ENCODE measurements at regions not wholly inside any gene's neighbourhood (a gene's known extent, or its start where the extent isn't known, plus 50 kb on each side); places are given as distances from the start of the nearest gene placed in this dataset.

DNA sequence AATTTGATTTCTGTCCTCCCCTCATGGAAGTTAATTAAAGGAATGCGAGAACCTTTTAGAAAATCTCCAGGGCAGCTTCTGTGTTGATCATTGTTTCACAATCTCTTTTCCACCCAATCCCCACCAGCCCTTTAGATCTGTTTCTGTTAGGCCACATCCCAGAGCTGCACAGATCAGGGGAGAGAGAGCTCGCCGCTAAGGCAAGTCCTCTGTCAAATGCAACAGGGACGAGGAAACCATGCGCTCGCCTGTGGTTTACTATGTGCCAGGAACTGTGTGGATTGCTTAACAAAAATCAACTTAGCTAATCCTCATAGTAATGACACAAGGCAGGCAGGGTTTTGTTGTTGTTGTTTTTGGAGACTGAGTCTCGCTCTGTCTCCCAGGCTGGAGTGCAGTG is 115.4 kb downstream of the SALL1 start:
- no peak for DNase-seq (ENCODE audit: extremely low read depth in 1 of 2, low read depth in 1 of 2)

DNA sequence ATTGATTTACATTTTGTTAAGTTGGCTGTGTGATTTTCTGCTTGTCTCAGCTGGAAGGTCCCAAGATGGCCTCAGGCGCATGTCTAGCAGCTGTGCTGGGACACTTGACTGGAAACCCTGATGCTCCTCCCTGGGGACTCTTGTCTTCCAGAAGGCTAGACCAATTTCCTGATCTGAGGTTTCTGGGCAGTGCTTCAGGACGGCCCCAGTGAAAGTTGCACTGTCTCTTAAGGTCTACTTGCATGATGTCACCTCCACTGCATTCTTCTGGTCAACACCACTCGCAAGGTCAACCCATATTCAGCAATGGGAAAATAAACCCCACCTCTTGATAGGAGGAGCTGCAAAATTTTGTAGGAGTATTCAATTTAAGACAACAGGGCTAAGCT is 116.0 kb downstream of the SALL1 start:
- no peak for DNase-seq (ENCODE audit: extremely low read depth in 1 of 2, low read depth in 1 of 2)

DNA sequence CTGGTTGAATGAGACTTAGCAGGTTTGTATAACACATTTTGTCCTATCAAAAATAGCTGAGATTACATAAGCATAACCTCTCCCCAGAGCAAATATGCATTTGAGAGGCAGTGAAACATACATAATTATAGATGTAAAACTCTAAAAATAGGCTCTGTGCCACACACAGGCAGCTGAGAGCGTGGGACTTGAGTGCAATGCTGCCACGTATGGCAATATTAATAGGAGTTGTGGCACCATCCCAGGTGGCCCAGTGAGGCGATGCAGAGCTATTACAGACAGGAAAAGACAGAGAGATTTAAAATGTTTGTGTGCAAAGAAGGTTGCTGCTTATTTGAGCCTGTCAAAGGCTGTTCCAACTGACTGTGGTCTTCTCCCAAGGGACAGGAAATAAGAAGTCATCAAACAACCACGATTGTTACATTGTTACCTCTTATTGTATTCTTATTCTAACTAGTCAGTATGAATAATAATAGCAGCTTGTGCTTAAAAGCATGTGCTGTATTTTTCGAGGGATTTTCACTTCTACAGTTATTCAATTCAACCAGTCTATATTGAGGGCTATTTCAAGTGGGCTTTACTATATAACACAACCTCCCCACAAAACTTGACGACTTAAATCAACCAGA is 116.5 kb downstream of the SALL1 start:
- DNase-seq (ENCODE audit: extremely low read depth in 1 of 2, low read depth in 1 of 2) = no peak

DNA sequence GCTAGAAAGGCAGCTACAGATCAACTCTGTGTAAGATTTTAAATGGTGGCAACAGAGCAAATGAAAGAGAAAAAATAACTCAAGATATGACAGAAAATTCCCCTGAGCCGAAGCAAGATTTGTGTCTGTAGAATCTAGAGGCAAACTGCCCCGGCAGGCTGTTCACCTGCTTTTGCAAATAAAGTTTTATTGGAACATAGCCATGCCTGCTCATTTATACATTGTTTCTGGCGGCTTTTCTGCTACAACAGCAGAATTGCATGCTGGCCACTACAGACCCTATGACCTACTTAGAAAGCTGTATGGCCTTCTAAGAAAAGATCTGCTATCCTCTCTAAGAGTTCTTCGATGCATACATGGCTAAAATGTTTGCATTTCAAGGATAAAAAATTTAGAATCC is 119.5 kb downstream of the SALL1 start:
- no peak for DNase-seq (ENCODE audit: extremely low read depth in 1 of 2, low read depth in 1 of 2)

DNA sequence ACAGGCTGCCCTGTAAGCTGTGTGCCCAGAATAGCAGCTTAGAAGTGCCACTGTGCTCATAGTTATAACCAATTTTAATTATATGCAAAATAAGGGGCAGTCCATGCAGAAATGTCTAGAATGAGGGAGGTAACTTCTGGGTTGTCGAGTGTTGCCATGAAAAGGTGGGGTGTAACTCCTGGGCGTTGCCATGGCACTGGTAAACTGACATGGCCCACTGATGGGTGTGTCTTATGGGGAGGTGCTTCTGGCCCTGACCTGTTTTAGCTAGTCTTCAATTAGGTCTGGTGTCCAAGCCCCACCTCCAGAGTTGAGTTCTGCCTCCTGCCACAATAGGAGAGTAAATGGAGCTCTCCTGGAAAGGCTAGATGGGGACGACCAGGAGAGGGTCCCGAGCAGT is 120.6 kb downstream of the SALL1 start:
- no peak for DNase-seq (ENCODE audit: extremely low read depth in 1 of 2, low read depth in 1 of 2)

DNA sequence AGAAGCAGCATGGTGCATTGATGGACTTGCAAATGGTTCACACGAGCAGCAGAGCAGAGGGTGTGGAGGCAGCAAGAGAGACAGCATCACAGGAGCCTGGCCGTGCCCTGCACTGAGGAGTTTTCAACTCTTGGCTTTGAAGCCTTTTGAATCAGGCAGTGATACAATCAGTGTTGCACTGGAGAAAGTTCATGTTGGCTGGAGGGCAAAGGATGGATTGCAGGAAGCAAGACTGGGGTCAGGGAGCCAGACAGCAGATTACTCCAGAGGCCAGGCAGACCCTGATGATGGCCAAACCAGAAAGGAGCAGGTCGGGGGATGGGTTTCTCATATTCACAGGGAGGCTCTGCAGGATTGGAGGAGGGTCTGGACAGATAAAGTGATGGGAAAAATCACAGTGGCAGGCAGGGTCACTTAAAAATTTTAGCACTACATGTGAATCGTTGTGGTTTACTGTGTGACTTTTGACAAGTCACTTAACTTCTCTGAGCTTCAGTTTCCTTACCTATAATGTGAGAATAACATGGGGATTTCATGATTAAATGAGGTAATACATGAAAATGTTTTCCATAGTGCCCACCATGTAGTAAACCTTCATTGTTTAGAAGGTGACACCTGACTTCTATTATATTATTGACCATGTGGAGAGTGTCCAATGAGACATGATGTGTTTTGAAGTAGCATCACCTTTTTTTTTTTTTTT is 125.3 kb downstream of the SALL1 start:
- DNase-seq (ENCODE audit: extremely low read depth in 1 of 2, low read depth in 1 of 2) = no peak

DNA sequence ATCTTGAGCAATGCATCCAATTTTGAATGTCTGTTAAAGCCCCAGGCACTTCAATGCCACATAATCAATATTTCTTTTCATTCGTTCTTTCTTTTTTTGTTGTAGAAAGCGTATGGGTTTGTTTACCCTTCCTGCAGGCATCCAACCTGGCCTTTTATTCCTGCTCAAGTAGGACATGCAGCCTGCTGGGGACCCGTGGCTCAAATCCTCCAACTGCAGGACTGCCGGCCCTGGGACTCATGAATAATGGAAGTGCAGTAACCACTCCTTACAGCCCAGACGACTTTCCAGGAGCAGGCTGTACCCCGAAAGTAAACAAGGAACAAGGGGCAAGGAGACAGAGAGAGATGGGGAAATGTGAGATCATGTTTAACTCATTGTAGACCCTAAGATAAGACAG is 126.4 kb downstream of the SALL1 start:
- DNase-seq (ENCODE audit: extremely low read depth in 1 of 2, low read depth in 1 of 2) = no peak

DNA sequence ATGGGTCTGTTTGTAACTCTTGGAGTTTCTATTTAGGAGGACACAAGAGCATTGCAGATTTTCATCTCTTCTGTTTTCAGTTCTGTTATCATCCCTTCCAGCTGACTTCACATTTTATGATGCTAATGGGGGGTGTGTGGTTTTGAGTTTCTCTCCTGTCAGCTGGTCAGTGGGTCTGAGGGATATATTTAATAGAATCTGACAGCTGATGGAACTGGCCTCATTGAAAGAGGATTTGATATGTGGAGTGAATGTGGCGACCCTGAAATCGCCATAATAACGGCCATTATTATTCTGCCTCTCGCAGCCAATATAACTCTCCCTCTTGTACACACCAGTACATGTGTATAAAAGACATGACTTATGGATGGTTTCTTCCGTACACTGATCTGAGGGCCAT is 128.1 kb downstream of the SALL1 start:
- no peak for DNase-seq (ENCODE audit: extremely low read depth in 1 of 2, low read depth in 1 of 2)

DNA sequence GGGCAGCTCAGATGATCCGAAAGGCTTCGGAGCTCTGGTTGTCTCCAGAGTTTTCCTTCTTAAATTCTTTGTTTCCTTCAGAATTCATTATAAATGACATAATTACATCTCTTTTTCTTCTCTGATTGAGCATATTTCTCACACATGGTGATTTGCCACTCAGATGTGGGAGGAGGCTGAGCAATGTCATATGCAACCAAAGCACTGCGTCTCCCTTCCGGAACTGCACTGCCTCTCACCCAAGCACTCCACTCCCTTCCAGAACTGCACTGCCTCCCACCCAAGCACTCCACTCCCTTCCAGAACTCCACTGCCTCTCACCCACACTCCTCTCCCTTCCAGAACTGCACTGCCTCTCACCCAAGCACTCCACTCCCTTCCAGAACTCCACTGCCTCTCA is 131.5 kb downstream of the SALL1 start:
- no peak for DNase-seq (ENCODE audit: extremely low read depth in 1 of 2, low read depth in 1 of 2)

DNA sequence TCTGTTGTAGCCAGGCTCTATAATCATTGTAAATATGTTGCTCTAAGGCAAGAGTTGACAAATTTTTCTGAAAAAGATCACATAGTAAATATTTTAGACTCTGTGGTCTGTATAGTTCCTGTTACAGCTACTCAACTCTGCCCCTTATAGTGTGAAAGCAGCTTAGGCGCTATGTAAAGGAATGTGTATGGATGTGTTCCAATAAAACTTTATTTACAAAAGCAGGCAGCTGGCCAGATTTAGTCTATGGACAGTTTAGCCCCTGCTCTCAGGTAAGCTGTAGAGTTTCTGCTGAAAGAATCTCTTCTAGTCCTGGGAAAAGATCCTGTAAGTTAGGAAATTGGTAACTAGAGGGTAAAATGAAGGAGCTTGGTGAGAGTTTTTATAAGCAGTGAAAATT is 133.1 kb downstream of the SALL1 start:
- DNase-seq (ENCODE audit: extremely low read depth in 1 of 2, low read depth in 1 of 2) = no peak

DNA sequence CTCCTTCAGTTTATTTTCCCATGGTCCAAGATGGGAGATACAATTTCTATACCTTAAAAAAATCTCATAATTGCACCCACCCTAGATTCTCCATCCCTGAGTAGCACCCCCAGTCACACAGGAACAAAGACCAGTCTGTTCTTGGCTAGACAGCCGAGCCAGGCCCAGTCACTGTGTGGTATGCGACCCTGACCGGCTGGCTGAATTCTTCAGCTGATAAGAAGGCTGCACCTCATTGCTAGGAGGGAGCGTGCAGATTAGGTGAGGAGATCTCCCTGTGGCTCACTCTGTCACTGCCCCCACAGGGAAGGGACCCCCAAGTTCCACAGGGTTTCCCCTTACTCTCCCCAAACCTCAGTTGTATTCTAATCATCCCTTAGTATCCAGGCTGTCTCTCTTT is 138.7 kb downstream of the SALL1 start:
- DNase-seq (ENCODE audit: extremely low read depth in 1 of 2, low read depth in 1 of 2) = no peak

DNA sequence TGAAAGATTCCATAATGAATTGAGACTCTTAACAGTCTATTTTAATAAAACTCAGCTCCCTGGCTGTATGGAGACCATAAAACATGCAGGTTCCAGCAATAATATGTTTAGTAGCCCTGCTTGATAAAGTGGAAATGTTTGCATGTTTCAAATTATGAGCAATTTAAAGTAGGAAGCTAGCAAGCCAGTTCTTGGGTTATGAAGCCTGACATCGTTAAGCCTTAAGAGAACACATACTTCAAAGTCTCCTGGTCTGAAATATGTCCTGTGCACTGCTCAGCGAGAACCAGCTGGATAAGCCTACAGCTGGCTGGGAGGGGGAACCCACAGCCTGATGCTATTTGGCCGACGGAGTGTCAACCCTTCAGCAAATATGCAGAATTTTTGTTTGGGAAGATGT is 140.3 kb downstream of the SALL1 start:
- no peak for DNase-seq (ENCODE audit: extremely low read depth in 1 of 2, low read depth in 1 of 2)

DNA sequence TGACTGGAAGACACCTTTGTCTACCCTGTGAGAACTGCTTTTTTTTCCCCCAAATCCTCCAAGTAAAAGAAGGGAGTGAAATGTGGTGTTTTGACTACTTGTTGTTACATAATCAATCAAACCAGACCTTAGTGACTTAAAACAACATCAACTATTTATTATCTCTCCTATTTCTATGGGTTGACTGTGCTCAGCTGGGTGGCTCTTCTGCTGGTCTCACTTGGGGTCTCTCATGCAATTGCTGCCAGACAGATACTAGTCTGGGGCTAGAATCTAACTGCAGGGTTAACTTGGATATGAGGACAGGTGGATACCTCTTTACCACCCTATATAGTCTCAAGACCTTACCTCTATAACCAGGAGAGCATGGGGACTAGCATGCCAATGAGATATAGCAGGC is 141.3 kb downstream of the SALL1 start:
- DNase-seq (ENCODE audit: extremely low read depth in 1 of 2, low read depth in 1 of 2) = no peak

DNA sequence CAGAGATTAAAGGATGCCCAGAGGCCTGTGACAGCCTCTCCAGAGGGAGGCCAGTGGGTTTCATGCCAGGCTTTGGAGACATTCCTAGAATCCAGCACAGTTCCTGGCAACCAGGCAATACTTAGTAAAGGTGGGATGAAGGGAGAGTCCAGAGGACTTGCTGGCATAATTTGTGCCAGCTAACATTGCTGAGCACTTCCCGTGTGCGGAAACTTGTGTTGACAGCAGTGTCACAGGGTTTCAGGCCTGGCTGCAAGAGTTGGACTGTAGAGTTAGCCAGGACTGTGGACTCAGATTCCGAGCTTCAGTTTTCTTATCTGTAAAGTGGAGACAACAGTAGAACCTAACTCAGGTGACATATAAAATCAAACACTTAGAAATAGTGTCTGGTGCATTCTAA is 141.7 kb downstream of the SALL1 start:
- no peak for DNase-seq (ENCODE audit: extremely low read depth in 1 of 2, low read depth in 1 of 2)

DNA sequence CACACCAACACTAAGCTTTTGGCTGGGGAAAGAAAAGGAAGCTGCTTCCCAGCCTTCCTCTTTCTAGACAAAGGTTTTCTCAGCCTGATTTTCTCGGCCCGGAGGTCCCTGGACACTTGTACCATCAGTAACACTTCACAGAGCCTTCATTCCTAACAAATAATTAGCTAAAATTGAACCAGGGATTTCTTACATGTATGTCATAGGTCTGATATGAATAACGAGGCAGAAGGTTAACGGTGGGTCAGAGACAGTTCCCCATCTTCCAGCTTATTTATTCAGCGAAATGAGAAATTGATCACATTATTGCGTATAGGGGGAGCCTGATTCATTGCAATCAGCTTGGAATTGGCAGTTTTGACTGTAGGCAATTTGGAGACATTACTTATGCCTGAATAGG is 142.5 kb downstream of the SALL1 start:
- no peak for DNase-seq (ENCODE audit: extremely low read depth in 1 of 2, low read depth in 1 of 2)

DNA sequence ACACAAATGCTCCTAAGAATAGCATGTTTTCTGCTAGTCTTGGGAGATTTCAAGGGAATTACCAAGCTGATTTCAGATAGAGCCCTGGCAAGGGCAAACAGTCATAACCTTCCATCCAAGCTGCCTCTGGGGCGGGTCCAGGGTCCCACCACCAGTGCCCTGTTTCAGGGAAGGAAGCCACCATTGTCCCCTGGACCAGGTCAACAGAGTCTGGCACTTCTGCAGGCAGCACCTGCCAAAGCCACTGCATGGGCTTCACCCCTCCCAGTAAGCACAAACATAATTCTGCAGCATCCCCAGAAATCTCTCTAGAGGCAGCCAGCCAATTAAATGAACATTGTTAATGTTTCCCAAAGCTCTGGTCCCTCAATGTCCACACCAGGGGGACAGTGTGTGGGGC is 143.0 kb downstream of the SALL1 start:
- DNase-seq (ENCODE audit: extremely low read depth in 1 of 2, low read depth in 1 of 2) = no peak

DNA sequence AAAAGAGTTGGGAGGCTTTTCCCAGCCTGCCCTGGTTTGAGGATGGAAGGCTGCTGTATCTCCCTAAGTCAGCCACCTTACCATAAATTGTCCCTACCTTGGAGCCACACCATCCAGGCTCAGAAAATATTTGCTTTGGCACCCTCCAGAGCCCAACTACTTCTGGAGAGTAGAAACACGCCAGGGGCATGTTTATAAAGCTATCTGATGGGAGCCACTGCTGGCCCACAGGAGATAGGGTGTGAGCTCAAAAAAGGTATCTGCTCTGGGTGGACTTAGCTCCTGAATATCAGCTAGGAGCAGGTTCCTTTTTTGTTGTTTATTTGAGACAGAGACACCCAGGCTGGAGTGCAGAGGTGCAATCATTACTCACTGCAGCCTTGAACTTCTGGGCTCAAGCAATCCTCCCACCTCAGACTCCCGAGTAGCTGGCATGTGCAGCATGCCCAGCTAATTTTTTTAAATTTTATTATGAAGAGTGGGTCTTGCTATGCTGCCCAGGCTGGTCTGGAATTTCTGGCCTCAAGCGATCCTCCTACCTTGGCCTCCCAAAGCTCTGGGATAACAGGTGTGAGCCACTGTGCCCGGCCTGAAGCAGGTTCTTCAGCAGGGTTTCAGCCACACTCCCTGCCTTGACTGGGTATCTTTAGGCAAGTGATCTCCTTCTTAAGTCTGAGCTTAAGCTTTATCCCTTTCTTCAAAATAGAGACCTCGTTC is 147.1 kb downstream of the SALL1 start:
- no peak for DNase-seq (ENCODE audit: extremely low read depth in 1 of 2, low read depth in 1 of 2)

DNA sequence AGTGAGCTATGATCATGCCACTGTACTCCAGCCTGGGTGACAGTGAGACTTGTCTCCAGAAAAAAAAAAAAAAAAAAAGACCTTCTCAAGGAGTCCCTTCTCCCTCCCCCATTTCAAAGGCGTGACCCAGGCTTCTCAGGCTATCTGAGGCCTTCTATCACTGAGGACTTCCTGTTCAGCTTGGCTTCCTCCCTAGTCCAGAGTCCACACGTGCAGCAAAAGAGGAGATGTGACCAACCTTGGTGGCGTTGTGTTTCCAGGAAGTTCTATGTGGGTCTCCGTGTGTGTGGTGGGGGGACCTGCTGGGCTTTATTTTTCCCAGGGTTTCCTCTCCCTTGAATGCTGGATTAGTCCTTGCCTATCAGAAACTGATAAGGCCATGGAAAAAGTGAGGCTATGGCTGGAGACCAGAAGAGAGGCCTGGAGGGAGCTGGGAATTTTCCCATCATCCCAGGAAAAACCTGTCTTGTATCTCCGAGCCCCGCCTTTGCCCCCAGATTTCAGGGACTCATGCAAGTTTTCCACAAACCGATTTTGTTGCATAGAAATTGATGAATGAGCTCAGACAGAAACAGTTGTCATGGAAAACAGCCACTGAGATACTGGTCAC is 148.1 kb downstream of the SALL1 start:
- no peak for DNase-seq (ENCODE audit: extremely low read depth in 1 of 2, low read depth in 1 of 2)

DNA sequence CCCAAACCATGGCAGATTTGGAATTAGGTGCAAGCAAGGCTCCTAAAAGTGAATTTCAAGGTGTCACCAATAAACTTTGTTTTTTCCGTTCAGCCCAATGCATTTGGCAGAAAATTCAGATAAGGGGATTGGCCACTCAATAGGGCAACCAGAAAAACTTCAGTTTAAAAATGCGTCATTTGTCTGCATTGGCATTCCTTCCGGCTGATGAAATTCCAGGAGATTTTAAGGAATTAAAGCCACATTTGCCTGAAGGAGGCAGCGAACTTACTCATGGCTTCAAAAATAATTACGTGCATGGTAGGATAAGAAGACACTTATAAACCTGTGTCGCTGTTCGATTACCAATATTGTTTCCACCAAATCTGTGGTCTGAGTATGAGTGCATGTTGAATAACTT is 151.9 kb downstream of the SALL1 start:
- DNase-seq (ENCODE audit: extremely low read depth in 1 of 2, low read depth in 1 of 2) = no peak

DNA sequence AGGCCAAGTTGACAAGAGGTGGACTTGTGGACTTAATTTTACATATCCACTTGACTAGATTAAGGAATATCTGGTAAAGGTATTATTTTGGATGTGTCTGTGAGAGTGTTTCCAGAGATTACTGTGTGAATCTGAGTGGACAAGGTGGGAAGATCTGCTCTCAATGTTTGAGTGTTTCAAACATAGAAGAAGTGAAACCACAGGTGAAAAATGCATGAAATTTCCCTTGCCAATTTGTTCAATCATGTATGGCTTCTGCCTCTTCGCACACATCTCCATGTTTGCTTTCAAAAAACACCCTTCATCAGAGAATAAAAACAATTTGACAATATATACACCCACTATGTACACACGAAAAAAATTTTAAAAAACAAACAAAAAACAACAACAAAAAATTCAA is 152.7 kb downstream of the SALL1 start:
- no peak for DNase-seq (ENCODE audit: extremely low read depth in 1 of 2, low read depth in 1 of 2)

DNA sequence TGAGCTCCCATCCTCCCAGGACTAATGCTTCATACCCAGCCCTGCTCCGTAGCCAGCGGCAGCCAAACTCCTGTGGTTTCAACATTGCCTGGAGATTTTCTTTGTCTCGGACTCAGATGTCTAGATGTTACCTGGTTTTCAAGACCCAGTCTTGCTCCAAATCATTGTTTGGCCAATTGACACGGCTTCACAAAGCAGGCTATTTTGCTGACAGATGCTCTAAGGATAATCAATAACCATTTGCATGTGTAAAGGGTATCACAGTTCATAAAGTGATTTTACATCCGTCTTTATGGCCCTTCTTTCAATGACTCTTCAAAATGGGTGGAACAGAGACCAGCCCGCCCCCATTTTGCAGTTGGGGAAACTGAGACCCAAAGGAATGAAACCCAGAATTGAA is 153.4 kb downstream of the SALL1 start:
- DNase-seq (ENCODE audit: extremely low read depth in 1 of 2, low read depth in 1 of 2) = no peak

DNA sequence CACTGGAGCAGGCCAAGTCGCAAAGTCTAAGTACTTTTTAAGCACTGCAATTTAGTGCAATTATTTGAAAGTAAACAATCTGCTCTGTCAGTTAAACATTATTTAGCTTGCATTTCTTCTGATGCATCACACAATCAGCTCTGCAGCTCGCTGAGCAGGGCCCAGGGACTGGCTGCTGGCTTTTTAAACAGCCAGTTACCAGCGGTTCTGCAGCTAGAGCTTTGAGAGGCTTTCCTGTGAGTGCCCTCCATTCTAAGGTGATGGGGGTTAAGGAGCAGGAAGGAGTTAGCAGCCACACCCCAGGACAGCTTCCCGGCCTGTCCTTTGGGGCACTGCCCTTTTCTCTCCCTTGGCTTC is 154.3 kb downstream of the SALL1 start:
- no peak for DNase-seq (ENCODE audit: extremely low read depth in 1 of 2, low read depth in 1 of 2)
